SH-SY5Y (cell line): ENCODE measurements at regions not wholly inside any gene's neighbourhood (a gene's known extent, or its start where the extent isn't known, plus 50 kb on each side); places are given as distances from the start of the nearest gene placed in this dataset.

Experiments
- GATA2 ChIP-seq: IDR thresholded peaks from 2 replicates; pipeline ENCODE4 v1.6.1; 2011; ENCODE audit warnings: mild to moderate bottlenecking, low read depth, low read length
- GATA3 ChIP-seq: IDR thresholded peaks from 2 replicates; pipeline ENCODE4 v1.6.1; 2011; ENCODE audit warnings: low read depth, mild to moderate bottlenecking, low read length, moderate library complexity

GRCh38 chr7:81469869-81470723, 299.8 kb downstream of the HGF start:
- TF ChIP-seq GATA2 (no peak), GATA3 (no peak)
